Ascending aorta (tissue), 2 donors: ENCODE measurements at regions not wholly inside any gene's neighbourhood (a gene's known extent, or its start where the extent isn't known, plus 50 kb on each side); places are given as distances from the start of the nearest gene placed in this dataset.
A peak's percentile ranks its signal among the peaks of the same experiment; 100 is the strongest.

Experiments
- DNase-seq, 2 donors: peaks; one replicate each; pipeline ENCODE4 v3.0.0-alpha.2; 2019; ENCODE audit warnings: low spot score in 2 of 2
- H3K27ac ChIP-seq, 2 donors: fragments of 200-600 bp; sonication (generic); one replicate each; pipeline ENCODE4 v1.5.1; 2016 to 2017; ENCODE audit warnings: mild to moderate bottlenecking in 1 of 2
- H3K27me3 ChIP-seq: fragments of 200-600 bp; sonication (generic); one replicate; pipeline ENCODE4 v1.5.1; 2017
- H3K36me3 ChIP-seq, 2 donors: fragments of 200-600 bp; sonication (generic); one replicate each; pipeline ENCODE4 v1.5.1; 2016
- H3K4me1 ChIP-seq, 2 donors: fragments of 200-600 bp; sonication (generic); one replicate each; pipeline ENCODE4 v1.5.1; 2016 to 2017; ENCODE audit warnings: mild to moderate bottlenecking in 1 of 2
- H3K4me3 ChIP-seq, 2 donors: fragments of 200-600 bp; sonication (generic); one replicate each; pipeline ENCODE4 v1.5.1; 2016 to 2017; ENCODE audit warnings: mild to moderate bottlenecking in 1 of 2
- H3K9me3 ChIP-seq, 2 donors: fragments of 200-600 bp; sonication (generic); one replicate each; pipeline ENCODE4 v1.5.1; 2016
- intact Hi-C: fragments of 100-400 bp; cut with DNase I; formaldehyde crosslinking; loops from one replicate; pipeline ENCODE4 v1.15.1; 2023
- TF ChIP-seq, protein P1 (sequence below), 3 experiments: fragments of 200-600 bp in 2 of 3; fragments of 450-650 bp in 1 of 3; sonication (generic) in 2 of 3; IDR thresholded peaks; one replicate each; pipeline ENCODE4 v1.5.1; 2016 to 2019; ENCODE audit warnings: antibody characterized with exemption in 3 of 3, mild to moderate bottlenecking in 1 of 3, moderate library complexity in 1 of 3

DNA sequence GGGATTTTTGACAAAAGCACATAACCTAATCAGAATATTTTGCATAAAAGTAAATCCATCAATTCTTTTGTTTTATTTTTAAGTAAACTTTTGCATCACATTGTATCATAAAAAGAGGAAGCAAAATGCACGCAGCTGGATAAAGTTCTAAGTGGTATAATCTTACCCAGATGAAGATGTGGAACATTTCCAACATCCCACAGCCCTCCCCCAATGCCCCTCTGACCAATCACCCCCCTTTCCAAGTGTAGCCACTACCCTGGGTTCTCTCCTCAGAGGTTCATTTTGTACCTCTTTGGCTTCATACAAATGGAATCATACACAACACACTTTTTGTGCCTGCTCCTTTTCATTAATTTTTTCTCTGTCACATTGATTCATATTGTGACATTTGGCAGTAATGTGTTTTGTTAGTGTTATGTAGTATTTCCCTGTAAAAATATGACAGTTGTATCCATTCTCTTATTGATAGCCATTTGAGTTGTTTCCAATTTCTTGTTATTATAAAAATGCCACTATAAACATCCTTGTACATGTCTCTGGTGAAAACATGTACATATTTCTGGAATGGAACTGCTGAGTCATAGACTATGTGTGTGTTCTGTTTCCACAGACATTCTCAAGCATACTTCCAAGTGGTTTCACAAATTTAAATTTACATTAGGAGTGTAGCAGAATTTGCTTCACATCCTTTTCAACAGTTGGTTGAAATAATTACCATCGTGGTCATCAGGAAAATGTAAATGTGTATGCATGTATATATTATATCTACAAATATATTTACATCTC is 92.9 kb upstream of the SYNDIG1 start:
- H3K27ac ChIP-seq = peak overlapping the region in 1 of 2 donors; percentile 29
- peak in 1 of 2 donors; percentile 22 for DNase-seq
- intact Hi-C loops = no loop called here
- H3K4me1 ChIP-seq = peaks cover 0 to 10% of the 10 kb centered on the region in 2 donors
- no peaks in the 10 kb centered on the region for H3K27me3 ChIP-seq
- no peak overlapping the region for H3K4me3 ChIP-seq
- no peaks in the 10 kb centered on the region for H3K9me3 ChIP-seq
- no peaks in the 10 kb centered on the region for H3K36me3 ChIP-seq
- TF ChIP-seq, protein P1, sequence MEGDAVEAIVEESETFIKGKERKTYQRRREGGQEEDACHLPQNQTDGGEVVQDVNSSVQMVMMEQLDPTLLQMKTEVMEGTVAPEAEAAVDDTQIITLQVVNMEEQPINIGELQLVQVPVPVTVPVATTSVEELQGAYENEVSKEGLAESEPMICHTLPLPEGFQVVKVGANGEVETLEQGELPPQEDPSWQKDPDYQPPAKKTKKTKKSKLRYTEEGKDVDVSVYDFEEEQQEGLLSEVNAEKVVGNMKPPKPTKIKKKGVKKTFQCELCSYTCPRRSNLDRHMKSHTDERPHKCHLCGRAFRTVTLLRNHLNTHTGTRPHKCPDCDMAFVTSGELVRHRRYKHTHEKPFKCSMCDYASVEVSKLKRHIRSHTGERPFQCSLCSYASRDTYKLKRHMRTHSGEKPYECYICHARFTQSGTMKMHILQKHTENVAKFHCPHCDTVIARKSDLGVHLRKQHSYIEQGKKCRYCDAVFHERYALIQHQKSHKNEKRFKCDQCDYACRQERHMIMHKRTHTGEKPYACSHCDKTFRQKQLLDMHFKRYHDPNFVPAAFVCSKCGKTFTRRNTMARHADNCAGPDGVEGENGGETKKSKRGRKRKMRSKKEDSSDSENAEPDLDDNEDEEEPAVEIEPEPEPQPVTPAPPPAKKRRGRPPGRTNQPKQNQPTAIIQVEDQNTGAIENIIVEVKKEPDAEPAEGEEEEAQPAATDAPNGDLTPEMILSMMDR (IDR thresholded peaks at IDR 0.05) = no peak

DNA sequence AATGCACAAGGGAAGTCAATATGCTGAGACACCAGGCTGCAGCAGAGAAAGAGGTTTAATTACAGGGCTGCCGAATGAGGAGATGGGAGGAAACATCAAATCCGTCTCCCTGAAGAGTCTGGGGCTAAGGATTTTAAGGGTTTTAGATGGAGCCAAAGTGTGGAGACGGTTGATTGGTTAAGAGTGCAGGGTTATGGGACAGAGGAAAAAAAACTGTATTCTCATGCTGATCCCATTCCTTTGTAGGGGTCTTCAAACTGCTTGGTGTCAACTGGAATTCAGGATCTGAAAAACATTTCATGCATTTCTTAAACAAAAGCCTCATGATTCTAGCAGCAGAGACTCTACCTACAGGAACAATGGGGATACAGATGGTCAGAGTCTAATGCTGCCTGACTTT is 96.1 kb upstream of the SYNDIG1 start:
- Histone ChIP-seq H3K27ac (no peak overlapping the region), H3K4me1 (no peaks in the 10 kb centered on the region), H3K27me3 (no peaks in the 10 kb centered on the region), H3K9me3 (no peaks in the 10 kb centered on the region), H3K4me3 (no peak overlapping the region), H3K36me3 (no peaks in the 10 kb centered on the region)
- TF ChIP-seq, protein P1 (IDR thresholded peaks at IDR 0.05) = no peak
- no peak for DNase-seq
- intact Hi-C loops = no loop called here

DNA sequence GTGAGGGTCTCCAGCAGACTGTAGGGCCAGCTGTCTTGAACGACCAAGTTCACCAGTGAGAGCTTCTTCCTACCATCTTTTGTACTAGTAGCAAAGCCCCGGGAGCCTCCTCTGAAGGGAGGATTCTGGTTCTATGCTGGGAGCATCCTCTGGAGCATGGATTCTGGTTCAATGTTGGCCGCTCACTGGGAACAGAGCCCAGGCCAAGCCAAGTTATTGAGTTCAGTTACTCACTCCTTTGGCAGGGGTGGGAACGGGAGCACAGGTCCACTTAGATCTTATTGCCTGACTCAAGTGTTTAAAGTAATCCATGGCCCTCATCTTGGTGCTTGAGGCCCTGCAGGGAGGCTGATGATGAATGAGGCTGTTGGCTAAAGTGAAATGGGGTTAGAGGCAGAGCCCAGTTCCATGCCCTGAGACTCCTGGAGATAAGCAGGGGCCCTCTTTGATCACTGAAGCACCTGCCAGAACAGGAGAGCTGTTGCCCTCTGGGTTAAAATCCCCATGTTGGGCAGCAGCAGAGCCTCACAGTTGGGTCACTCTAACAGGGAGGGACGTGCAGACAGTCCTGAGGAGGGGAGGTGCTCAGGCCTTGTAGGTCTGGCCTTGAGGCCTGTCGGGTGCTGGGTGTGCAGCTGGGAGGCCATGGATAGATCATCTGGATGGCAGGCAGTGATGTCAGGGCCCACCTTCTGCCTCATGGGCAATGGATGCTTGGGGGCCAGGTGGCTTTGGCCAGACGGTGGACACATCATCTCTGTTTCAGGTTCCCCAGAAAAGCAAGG is 98.3 kb upstream of the SYNDIG1 start:
- H3K27ac ChIP-seq = no peak overlapping the region
- H3K27me3 ChIP-seq = no peaks in the 10 kb centered on the region
- H3K9me3 ChIP-seq = no peaks in the 10 kb centered on the region
- intact Hi-C loops = no loop called here
- peak in 1 of 2 donors; percentile 41 for DNase-seq
- H3K36me3 ChIP-seq = no peaks in the 10 kb centered on the region
- H3K4me1 ChIP-seq = no peaks in the 10 kb centered on the region
- TF ChIP-seq, protein P1 (IDR thresholded peaks at IDR 0.05) = no peak
- no peak overlapping the region for H3K4me3 ChIP-seq

DNA sequence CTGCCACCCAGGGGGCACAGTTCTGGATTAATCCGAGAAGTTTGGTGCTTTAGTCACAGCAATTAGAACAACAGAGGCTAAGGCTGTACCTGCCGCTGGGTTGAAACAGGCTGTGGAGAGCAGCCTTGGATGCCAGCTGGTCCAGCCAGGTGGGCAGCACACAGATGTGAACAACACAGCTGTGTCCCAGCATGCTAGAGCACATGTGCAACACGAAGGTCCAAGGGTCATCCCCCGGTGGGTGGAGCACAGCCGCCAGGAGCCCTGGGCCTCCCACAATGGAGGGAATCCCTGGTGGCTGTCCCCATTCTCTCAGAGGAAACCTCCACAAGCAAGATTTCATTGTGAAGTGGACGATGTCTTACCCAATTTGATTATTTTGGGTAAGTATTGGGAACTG is 99.2 kb upstream of the SYNDIG1 start:
- DNase-seq = no peak
- TF ChIP-seq, protein P1 (IDR thresholded peaks at IDR 0.05) = no peak
- intact Hi-C loops = no loop called here

DNA sequence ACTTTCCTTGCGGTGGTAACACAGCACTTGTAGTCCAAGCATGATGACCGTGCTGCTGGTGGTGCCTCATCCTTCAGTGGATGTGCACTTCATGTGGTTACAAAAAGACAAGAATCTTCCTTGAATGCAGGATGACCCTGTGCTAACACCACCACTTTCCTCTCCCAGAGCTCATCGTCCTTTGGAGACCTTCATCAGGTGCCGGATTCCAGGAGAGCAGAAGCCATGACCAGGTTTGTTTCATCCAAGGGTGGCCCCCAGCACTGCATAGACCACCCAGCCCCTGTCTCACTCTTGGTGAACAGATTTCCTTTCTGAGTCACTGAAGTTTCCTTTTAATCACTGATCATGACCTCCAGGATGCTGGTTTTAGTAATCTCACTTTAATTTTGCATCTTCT is 101.2 kb upstream of the SYNDIG1 start:
- no peak for DNase-seq
- H3K4me1 ChIP-seq = no peaks in the 10 kb centered on the region
- no peaks in the 10 kb centered on the region for H3K9me3 ChIP-seq
- no peaks in the 10 kb centered on the region for H3K27me3 ChIP-seq
- no peaks in the 10 kb centered on the region for H3K36me3 ChIP-seq
- H3K27ac ChIP-seq = no peak overlapping the region
- TF ChIP-seq, protein P1 (IDR thresholded peaks at IDR 0.05) = no peak
- no peak overlapping the region for H3K4me3 ChIP-seq
- intact Hi-C loops = no loop called here

More for the DNA sequence above, 99.2 kb upstream of the SYNDIG1 start:
- Histone ChIP-seq H3K27me3 (no peaks in the 10 kb centered on the region), H3K9me3 (no peaks in the 10 kb centered on the region), H3K4me1 (no peaks in the 10 kb centered on the region), H3K36me3 (no peaks in the 10 kb centered on the region), H3K27ac (no peak overlapping the region), H3K4me3 (no peak overlapping the region)
